ENCODE measurements at regions not wholly inside any gene's neighbourhood (a gene's known extent, or its start where the extent isn't known, plus 50 kb on each side); places are given as distances from the start of the nearest gene placed in this dataset.

DNA sequence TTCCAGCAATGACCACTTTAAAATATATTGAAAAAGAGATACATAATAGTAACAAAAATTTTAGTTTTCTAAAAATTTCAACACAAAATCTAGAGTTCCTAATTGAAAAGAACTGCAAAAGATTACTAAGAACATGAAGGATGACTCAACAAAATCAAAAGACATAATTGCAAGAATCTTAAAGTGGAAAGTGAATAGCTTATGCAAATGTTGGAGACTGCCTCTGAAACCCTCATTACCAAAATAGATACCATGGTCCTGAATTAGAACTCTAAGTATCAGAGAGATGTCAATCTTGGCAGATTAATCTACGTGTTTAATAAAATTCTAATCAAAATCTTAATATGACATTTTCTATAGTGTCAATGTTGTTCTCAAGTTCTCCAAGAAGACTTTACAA lies 60.7 kb upstream of the SGO1 start:
- TF ChIP-seq, protein P1, sequence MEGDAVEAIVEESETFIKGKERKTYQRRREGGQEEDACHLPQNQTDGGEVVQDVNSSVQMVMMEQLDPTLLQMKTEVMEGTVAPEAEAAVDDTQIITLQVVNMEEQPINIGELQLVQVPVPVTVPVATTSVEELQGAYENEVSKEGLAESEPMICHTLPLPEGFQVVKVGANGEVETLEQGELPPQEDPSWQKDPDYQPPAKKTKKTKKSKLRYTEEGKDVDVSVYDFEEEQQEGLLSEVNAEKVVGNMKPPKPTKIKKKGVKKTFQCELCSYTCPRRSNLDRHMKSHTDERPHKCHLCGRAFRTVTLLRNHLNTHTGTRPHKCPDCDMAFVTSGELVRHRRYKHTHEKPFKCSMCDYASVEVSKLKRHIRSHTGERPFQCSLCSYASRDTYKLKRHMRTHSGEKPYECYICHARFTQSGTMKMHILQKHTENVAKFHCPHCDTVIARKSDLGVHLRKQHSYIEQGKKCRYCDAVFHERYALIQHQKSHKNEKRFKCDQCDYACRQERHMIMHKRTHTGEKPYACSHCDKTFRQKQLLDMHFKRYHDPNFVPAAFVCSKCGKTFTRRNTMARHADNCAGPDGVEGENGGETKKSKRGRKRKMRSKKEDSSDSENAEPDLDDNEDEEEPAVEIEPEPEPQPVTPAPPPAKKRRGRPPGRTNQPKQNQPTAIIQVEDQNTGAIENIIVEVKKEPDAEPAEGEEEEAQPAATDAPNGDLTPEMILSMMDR (IDR thresholded peaks at IDR 0.05), result no peak
- TF ChIP-seq POLR2AphosphoS5 (IDR thresholded peaks at IDR 0.05) (no peak), POLR2A (IDR thresholded peaks at IDR 0.05) (no peak)
